Activated naive CD8-positive, alpha-beta T cell treated with anti-CD3 and anti-CD28 coated beads, Interleukin-2, amount 50 U/mL, for 24 hours (primary cell): ENCODE measurements at regions not wholly inside any gene's neighbourhood (a gene's known extent, or its start where the extent isn't known, plus 50 kb on each side); places are given as distances from the start of the nearest gene placed in this dataset.

Experiments used
- ATAC-seq: fragments of 150-1000 bp; cut with Tn5 transposase; one replicate; pipeline ENCODE4 v1.10.0; 2021
- DNase-seq: peaks from one replicate; pipeline ENCODE4 v3.0.0; 2021
- H3K27ac Mint-ChIP-seq: one replicate; pipeline ENCODE4 v1.8.0; 2021; ENCODE audit warnings: mild to moderate bottlenecking, mixed read lengths
- H3K27me3 Mint-ChIP-seq: one replicate; pipeline ENCODE4 v1.8.0; 2021; ENCODE audit warnings: mixed read lengths
- H3K36me3 Mint-ChIP-seq: one replicate; pipeline ENCODE4 v1.8.0; 2021; ENCODE audit warnings: low read depth, mixed read lengths
- H3K4me1 Mint-ChIP-seq: one replicate; pipeline ENCODE4 v1.8.0; 2021; ENCODE audit warnings: mixed read lengths
- H3K4me3 Mint-ChIP-seq: one replicate; pipeline ENCODE4 v1.8.0; 2021; ENCODE audit warnings: mild to moderate bottlenecking, moderate library complexity, mixed read lengths
- H3K9me3 Mint-ChIP-seq: one replicate; pipeline ENCODE4 v1.8.0; 2021; ENCODE audit warnings: mixed read lengths

DNA sequence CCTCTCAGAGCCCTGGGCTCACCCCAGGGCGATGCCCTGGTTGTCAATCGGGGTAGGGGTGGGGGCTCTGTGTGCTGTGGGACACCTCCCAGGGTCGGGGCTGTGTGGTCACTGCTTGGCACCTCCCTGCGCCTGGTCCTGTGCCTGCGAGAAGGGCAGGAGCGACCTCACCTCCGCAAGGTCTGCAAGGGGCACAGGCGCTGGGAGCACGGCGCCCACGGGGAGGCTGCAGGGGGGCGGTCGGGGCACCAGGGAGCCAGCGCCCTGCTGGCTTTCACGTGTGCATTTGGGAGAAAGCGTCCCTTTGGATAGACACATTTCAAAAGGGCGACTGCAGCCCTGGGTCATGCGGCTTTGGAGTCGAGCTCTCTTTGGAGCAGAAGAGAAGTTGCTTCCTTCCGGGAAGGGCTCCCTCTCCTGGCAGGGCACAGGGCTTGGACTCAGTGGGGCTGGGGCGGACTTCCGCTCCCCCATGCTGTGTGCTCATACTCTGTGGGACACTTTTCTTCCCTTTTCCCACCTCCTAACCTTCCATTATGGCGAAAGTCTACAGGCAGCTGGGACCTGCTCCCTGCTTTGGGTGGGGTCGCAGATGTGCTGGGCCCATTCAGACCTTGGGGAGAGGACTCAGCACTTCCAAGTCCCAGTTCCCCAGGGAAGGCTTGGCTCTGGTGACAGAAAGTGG lies 52.9 kb upstream of the SLC28A3 start:
- no peak overlapping the region for H3K4me3 Mint-ChIP-seq
- ATAC-seq (no peak), DNase-seq (no peak)
- H3K9me3 Mint-ChIP-seq = no peaks in the 10 kb centered on the region
- no peak overlapping the region for H3K27ac Mint-ChIP-seq
- H3K36me3 Mint-ChIP-seq = no peaks in the 10 kb centered on the region
- H3K4me1 Mint-ChIP-seq = no peaks in the 10 kb centered on the region
- H3K27me3 Mint-ChIP-seq = peaks cover 1% of the 10 kb centered on the region

DNA sequence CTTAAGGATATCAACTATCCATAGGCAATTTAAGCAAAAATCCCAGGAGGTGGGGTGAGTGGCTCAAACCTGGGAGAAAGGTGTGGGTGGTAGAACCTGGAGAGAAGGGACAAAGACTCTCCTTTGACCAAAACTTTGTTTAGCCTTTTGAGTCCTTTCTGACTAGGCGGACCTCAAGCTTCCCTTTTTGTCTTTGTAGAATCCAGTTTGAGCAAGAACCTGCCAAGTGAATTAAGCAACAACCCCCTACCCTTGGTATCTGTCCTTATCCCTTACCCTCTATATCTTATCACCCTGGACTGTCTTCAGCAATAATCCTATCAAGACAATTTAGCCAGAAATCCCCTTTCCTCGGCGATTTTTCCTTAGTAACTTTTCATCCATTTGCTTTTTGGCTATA lies 53.5 kb upstream of the SLC28A3 start:
- DNase-seq (no peak), ATAC-seq (no peak)
- peaks cover 1% of the 10 kb centered on the region for H3K27me3 Mint-ChIP-seq
- H3K36me3 Mint-ChIP-seq = no peaks in the 10 kb centered on the region
- no peak overlapping the region for H3K4me3 Mint-ChIP-seq
- H3K9me3 Mint-ChIP-seq = no peaks in the 10 kb centered on the region
- H3K27ac Mint-ChIP-seq = no peak overlapping the region
- no peaks in the 10 kb centered on the region for H3K4me1 Mint-ChIP-seq

DNA sequence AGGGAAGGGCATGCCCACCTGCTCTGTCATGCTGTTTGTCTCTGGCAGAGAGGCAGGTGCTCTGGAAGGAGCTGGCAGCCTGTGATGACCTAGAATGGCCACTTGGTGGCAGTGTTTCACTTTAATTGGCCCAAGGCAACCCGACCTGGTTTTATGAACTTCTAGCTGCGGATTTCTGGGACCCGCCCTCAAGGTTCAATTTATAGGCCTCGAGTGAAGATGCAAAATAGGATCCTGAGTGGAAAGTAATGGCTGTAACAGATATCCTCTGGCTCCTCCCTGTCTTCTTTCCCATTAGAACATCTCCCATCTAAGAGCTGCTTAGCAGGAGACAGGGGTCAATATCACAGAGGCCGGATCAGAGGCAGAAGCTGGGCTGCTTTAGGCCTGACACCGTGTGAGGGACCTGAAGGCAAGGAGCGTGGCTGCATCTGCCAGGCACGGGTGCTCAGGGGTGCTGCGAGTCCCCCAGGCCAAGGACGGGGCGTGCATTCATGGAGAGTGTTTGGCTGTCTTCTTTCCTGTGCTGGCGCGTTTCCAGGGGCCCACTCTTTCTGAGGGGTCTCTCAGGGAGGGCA lies 56.7 kb upstream of the SLC28A3 start:
- no peaks in the 10 kb centered on the region for H3K9me3 Mint-ChIP-seq
- H3K4me3 Mint-ChIP-seq = no peak overlapping the region
- H3K36me3 Mint-ChIP-seq = no peaks in the 10 kb centered on the region
- ATAC-seq = no peak
- peak; percentile 67 for DNase-seq
- peaks cover 1% of the 10 kb centered on the region for H3K27me3 Mint-ChIP-seq
- H3K4me1 Mint-ChIP-seq = no peaks in the 10 kb centered on the region
- H3K27ac Mint-ChIP-seq = no peak overlapping the region

DNA sequence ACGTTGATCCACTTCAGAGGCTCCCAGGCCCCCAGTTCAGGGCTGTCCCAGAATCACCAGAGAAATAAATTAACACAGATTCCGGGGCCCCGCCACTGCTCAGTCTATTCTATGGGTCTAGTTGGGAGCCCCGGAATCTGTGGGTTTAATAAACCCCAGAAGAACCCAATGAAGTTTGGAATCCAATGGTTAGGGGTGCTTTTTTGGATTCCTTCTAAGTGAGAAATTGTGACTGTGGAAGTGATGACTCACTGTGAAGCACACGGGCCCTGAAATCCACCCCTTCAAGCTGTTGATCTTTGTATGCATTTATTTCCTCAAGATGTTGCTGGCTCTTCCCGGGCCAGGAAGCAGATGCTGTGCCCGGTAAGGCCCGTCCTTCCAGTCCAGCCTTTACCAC lies 57.3 kb upstream of the SLC28A3 start:
- Mint-ChIP-seq H3K36me3 (no peaks in the 10 kb centered on the region), H3K9me3 (no peaks in the 10 kb centered on the region), H3K4me1 (no peaks in the 10 kb centered on the region), H3K4me3 (no peak overlapping the region), H3K27me3 (peaks cover 1% of the 10 kb centered on the region), H3K27ac (no peak overlapping the region)
- DNase-seq = no peak
- no peak for ATAC-seq

DNA sequence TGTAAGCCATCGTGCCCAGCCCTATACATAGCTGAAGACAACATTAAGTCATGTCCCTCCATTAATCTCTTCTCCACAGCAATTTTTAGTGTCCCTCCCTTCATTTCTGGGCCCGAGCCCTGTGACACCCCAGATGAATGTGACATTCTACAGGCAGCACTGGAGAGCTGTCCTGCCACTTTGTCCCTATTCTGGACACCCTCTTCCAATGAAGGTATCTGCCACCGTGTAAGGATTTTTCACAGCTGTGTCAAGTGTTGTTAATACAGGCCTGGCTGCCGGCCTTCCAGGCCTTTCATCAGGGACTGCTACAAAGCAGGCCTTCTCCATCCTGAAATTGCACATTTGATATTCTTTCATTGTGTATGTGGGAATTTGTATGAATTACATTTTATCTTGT lies 62.0 kb upstream of the SLC28A3 start:
- H3K4me3 Mint-ChIP-seq = no peak overlapping the region
- no peaks in the 10 kb centered on the region for H3K4me1 Mint-ChIP-seq
- H3K27me3 Mint-ChIP-seq = no peaks in the 10 kb centered on the region
- H3K27ac Mint-ChIP-seq = no peak overlapping the region
- no peaks in the 10 kb centered on the region for H3K9me3 Mint-ChIP-seq
- no peak for DNase-seq
- no peak for ATAC-seq
- no peaks in the 10 kb centered on the region for H3K36me3 Mint-ChIP-seq

DNA sequence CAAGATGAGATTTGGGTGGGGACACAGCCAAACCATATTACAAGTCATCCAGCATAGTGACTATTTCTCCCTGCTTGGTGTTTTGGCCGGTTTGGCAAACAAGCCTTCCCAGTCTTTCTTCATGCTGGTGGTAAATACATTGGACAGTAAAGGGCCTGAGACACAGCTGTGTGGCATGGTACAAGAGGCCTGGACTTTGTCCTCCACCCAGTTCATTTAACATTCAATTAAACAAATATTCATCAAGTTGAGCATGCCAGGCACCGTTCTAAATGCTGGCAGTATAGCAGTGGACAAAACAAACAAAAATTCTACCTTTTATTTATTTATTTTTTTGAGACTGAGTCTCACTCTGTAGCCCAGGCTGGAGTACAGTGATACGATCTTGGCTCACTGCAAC lies 62.7 kb upstream of the SLC28A3 start:
- Mint-ChIP-seq H3K4me3 (no peak overlapping the region), H3K27ac (no peak overlapping the region), H3K9me3 (no peaks in the 10 kb centered on the region), H3K27me3 (no peaks in the 10 kb centered on the region), H3K4me1 (no peaks in the 10 kb centered on the region), H3K36me3 (no peaks in the 10 kb centered on the region)
- DNase-seq = no peak
- no peak for ATAC-seq

DNA sequence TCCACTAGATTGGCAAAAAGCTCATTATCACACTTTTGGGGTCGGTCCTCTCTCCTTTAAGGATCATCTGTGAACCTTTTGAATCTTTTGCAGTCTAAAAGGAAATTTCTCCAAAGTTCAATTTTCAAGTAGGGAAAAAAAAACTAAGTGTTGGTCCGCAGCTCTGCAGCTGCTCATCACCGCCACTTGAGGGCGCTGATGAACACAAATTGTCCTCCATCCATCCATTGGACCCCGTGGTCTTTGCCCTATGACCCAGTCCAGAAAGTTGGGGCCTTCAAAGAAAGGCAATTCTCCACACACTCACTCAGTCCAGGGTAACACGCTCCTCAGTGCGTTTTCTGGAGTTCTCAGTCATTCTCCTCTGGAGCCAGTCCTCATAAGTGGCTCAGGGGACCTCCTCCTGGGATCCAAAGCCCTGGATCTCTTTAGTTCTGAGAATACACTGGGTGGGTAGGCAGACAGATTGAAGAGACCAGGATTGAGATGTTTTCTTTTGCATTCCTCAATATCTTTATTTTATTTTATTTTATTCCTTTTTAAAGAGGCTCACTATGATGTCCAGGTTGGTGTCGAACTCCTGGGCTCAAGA lies 63.6 kb upstream of the SLC28A3 start:
- no peak for ATAC-seq
- Mint-ChIP-seq H3K4me3 (no peak overlapping the region), H3K27ac (no peak overlapping the region), H3K9me3 (no peaks in the 10 kb centered on the region), H3K27me3 (no peaks in the 10 kb centered on the region), H3K4me1 (no peaks in the 10 kb centered on the region), H3K36me3 (no peaks in the 10 kb centered on the region)
- peak; percentile 3 for DNase-seq

DNA sequence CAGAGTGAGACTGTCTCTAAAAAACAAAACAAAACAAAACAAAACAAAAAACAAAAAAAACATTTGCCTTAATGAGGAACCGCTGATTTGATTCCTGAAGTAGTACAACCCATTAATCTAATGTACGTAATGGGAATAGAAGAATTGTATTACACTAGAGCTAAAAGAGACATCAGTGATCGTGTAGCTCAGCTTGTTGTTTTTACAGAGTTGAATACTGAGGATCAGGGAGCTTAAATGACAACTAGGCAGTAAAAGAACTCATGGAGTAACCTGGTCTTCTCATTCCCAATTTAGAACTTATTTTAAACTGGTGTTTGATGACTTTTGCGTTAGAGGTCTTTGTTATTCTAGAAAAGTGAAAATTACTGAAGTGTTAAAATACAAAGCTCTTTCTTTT lies 65.1 kb upstream of the SLC28A3 start:
- no peak overlapping the region for H3K4me3 Mint-ChIP-seq
- H3K4me1 Mint-ChIP-seq = no peaks in the 10 kb centered on the region
- no peak overlapping the region for H3K27ac Mint-ChIP-seq
- no peak for ATAC-seq
- DNase-seq = no peak
- no peaks in the 10 kb centered on the region for H3K9me3 Mint-ChIP-seq
- no peaks in the 10 kb centered on the region for H3K27me3 Mint-ChIP-seq
- H3K36me3 Mint-ChIP-seq = no peaks in the 10 kb centered on the region

DNA sequence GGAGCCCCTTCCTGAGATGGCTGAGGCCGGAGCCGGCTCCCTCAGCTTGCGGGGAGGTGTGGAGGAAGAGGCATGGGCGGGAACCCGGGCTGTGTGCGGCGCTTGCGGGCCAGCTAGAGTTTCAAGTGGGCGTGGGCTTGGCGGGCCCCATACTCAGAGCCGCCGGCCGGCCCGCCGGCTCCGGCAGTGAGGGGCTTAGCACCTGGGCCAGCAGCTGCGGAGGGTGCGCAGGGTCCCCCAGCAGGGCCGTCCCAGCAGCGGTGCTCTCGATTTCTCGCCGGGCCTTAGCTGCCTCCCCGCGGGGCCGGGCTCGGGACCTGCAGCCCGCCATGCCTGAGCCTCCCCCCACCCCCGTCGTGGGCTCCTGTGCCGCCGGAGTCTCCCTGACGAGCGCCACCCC lies 67.9 kb upstream of the SLC28A3 start:
- ATAC-seq (no peak), DNase-seq (no peak)
- Mint-ChIP-seq H3K27me3 (no peaks in the 10 kb centered on the region), H3K4me3 (no peak overlapping the region), H3K27ac (no peak overlapping the region), H3K36me3 (no peaks in the 10 kb centered on the region), H3K9me3 (no peaks in the 10 kb centered on the region), H3K4me1 (no peaks in the 10 kb centered on the region)

DNA sequence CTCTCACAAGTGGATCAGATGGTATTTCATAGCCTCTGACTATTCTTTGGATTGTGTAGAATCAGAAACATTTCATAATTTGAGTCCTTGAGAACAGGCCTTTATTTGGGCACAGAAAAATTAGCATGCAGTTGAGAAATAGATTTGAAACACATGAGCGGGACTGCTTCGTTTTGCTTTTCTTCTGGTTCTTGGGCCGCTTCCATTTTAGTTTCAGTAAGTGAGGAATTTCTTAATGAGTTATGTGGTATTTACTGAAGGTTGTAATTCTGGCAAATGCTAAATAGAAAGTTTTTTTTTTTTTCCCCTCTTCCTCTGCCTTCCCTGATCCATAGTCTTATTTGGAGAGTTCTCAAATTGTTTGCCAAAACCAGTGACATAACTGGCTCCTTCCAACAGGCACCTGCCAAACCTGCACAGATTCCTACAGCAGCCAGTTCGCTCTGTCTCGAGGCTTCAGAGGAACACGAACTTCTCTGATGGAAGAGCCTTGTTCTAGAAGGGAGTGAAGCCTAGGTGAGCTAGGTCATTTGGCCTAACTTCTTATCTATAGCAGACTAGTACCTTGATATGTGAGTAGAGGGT lies 71.2 kb upstream of the SLC28A3 start:
- Mint-ChIP-seq H3K4me3 (no peak overlapping the region), H3K4me1 (no peaks in the 10 kb centered on the region), H3K9me3 (no peaks in the 10 kb centered on the region), H3K27ac (no peak overlapping the region), H3K36me3 (no peaks in the 10 kb centered on the region), H3K27me3 (no peaks in the 10 kb centered on the region)
- no peak for ATAC-seq
- no peak for DNase-seq

DNA sequence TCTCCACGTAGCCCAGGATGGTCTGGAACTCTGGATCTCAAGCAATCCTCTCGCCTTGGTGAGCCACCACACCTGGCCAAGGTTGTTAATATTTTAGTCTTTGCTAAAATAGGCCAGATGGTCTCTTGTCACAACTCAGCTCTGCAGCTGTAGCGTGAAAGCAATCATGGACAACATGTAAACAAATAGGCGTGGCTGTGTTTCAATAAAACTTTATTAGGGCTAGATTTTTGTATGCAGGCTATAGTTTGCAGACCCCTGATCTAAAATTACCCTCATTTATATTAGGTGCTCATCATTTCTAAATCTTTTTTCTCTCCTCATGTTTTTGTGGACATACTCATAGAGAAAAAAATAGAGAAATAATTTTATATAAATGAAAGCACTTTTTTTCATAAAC lies 72.1 kb upstream of the SLC28A3 start:
- H3K27ac Mint-ChIP-seq = no peak overlapping the region
- H3K4me1 Mint-ChIP-seq = no peaks in the 10 kb centered on the region
- ATAC-seq = no peak
- H3K36me3 Mint-ChIP-seq = no peaks in the 10 kb centered on the region
- DNase-seq = no peak
- H3K9me3 Mint-ChIP-seq = no peaks in the 10 kb centered on the region
- H3K4me3 Mint-ChIP-seq = no peak overlapping the region
- H3K27me3 Mint-ChIP-seq = peaks cover 4% of the 10 kb centered on the region

DNA sequence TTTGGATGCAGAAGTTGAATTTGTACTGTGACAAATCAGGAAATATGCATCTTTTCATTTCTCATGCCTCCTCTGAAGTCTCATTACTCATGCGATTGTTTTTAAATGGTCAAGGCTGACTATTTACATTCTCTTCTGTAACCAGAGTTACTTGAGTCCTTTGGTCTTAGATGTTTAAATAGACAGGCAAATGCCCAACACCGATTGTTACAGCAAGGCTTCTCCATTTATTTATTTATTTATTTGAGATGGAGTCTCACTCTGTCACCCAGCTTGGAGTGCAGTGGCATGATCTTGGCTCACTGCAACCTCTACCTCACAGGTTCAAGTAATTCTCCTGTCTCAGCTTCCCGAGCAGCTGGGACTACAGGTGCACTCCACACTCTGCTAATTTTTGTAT lies 72.7 kb upstream of the SLC28A3 start:
- H3K27ac Mint-ChIP-seq = no peak overlapping the region
- ATAC-seq = no peak
- H3K4me3 Mint-ChIP-seq = no peak overlapping the region
- H3K4me1 Mint-ChIP-seq = no peaks in the 10 kb centered on the region
- no peaks in the 10 kb centered on the region for H3K9me3 Mint-ChIP-seq
- no peaks in the 10 kb centered on the region for H3K36me3 Mint-ChIP-seq
- H3K27me3 Mint-ChIP-seq = peaks cover 8% of the 10 kb centered on the region
- DNase-seq = no peak

DNA sequence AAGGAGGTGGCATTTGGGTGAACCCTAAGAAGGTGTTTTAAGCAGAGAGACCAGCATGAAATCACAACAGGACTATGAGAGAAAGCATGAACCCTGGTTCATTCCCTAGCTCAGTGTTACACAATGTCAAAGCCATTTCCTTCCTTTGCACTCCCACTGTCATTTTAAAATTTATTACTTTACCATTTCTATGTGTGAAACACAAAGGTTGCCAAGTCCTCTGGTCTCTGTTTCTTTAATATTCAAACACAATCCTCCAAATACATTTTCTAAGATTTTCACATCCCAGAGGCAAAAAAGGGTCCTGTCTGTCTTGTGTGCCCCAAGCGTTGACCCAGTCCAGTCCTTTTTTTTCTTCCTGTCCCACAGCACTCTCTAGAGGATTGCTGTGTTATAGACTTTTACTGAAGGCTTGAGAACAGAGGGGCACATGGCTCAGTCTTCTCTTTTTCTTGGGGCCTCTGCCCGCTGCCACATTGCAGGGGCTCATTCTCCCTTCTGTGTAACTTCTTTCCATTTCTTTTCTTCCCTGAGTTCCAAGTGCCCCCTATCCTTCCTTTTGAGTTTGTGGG lies 78.6 kb upstream of the SLC28A3 start:
- DNase-seq (no peak), ATAC-seq (no peak)
- H3K9me3 Mint-ChIP-seq = peaks cover 4% of the 10 kb centered on the region
- H3K27me3 Mint-ChIP-seq = peaks cover 21% of the 10 kb centered on the region
- H3K4me1 Mint-ChIP-seq = no peaks in the 10 kb centered on the region
- no peaks in the 10 kb centered on the region for H3K36me3 Mint-ChIP-seq
- no peak overlapping the region for H3K4me3 Mint-ChIP-seq
- H3K27ac Mint-ChIP-seq = no peak overlapping the region

DNA sequence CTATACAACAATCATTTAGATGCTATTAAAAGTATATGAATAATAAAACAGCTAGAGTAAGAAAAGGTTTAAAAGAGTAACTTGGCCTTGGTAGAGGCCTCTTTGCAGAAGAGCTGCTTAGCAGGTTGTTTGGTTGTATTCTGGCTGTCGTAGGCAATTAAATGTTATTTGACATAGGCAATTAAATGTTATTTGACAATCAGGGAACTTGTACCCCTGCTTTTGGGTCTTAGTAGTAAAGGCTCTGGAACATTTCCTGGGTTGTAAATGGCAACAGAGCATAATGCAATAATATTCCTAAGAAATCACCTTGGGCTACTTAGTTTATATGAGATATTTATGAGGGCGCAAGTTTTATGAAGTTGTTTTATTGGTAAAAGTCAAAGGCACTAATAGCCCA lies 84.4 kb upstream of the SLC28A3 start:
- no peaks in the 10 kb centered on the region for H3K4me1 Mint-ChIP-seq
- no peak overlapping the region for H3K27ac Mint-ChIP-seq
- DNase-seq (no peak), ATAC-seq (no peak)
- no peaks in the 10 kb centered on the region for H3K36me3 Mint-ChIP-seq
- H3K9me3 Mint-ChIP-seq = peaks cover 4% of the 10 kb centered on the region
- peaks cover 14% of the 10 kb centered on the region for H3K27me3 Mint-ChIP-seq
- no peak overlapping the region for H3K4me3 Mint-ChIP-seq

DNA sequence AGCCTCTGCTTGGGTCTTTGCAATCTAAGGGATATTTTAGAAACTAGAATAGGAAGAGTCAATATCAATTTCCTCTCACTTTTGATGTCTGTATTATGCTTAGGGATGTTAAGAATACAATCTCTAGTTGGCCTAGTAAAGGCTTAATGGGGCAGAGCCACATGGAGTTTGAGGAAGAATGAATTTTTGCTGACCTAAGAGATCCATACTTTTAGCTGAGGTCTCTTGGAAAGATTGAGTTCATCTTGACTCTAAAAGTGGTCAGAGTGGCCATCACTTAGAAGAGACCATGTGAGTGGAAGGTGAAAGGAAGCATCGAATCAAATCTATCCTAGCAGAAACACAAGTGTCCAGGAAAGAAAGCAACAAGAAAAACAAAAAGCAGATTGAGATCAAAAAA lies 92.2 kb upstream of the SLC28A3 start:
- ATAC-seq = no peak

More for the DNA sequence above, 92.2 kb upstream of the SLC28A3 start:
- H3K27ac Mint-ChIP-seq = no peak overlapping the region
- no peak for DNase-seq
- no peak overlapping the region for H3K4me3 Mint-ChIP-seq
- H3K36me3 Mint-ChIP-seq = no peaks in the 10 kb centered on the region
- H3K9me3 Mint-ChIP-seq = no peaks in the 10 kb centered on the region
- peaks cover 5% of the 10 kb centered on the region for H3K27me3 Mint-ChIP-seq
- no peaks in the 10 kb centered on the region for H3K4me1 Mint-ChIP-seq
